Heart right ventricle (tissue), 16 donors: ENCODE measurements at regions not wholly inside any gene's neighbourhood (a gene's known extent, or its start where the extent isn't known, plus 50 kb on each side); places are given as distances from the start of the nearest gene placed in this dataset.
"Not testable (repeated sequence)": the region's sequence is repeated elsewhere in the genome, so short reads cannot be mapped to it uniquely, and the experiment has no call there.

Source experiments
- ATAC-seq, 8 donors: fragments of 200-7000 bp; cut with Tn5 transposase; one replicate each; pipeline ENCODE4 v1.9.1; 2020; ENCODE audit warnings: mild to moderate bottlenecking in 8 of 8, moderate library complexity in 8 of 8, moderate number of reproducible peaks in 1 of 8
- DNase-seq, 2 donors: peaks; one replicate each; pipeline ENCODE4 v3.0.0-alpha.2; 2020
- H3K27ac ChIP-seq, 10 donors: fragments of 200-600 bp; sonication (generic) in 2 of 10; one replicate each; pipeline versions ENCODE4 v1.5.0 to v1.8.0; 2020 to 2022; ENCODE audit warnings: mild to moderate bottlenecking in 3 of 10
- H3K27me3 ChIP-seq, 7 donors: fragments of 200-600 bp; one replicate each; pipeline ENCODE4 v1.8.0; 2021 to 2022; ENCODE audit warnings: mild to moderate bottlenecking in 2 of 7
- H3K36me3 ChIP-seq, 9 donors: fragments of 200-600 bp; sonication (generic) in 1 of 9; one replicate each; pipeline versions ENCODE4 v1.5.0 to v1.8.0; 2020 to 2022; ENCODE audit warnings: mild to moderate bottlenecking in 2 of 9
- H3K4me1 ChIP-seq, 9 donors: fragments of 200-600 bp; sonication (generic) in 1 of 9; one replicate each; pipeline versions ENCODE4 v1.5.0 to v1.8.0; 2020 to 2022; ENCODE audit warnings: mild to moderate bottlenecking in 4 of 9
- H3K4me3 ChIP-seq, 10 donors: fragments of 200-600 bp; sonication (generic) in 2 of 10; one replicate each; pipeline versions ENCODE4 v1.5.0 to v1.8.0; 2020 to 2022; ENCODE audit warnings: mild to moderate bottlenecking in 7 of 10, moderate library complexity in 2 of 10
- H3K9me3 ChIP-seq, 11 donors: fragments of 200-600 bp in 10 of 11; sonication (generic) in 2 of 11; one replicate each; pipeline versions ENCODE4 v1.5.0 to v1.8.0; 2013 to 2022; ENCODE audit warnings: mild to moderate bottlenecking in 2 of 11, control low read depth in 1 of 11, moderate library complexity in 1 of 11
- CTCF ChIP-seq, 9 donors: fragments of 200-600 bp; sonication (generic) in 2 of 9; IDR thresholded peaks; one replicate each; pipeline versions ENCODE4 v1.5.0 to v1.8.0; 2021 to 2022; ENCODE audit warnings: antibody characterized with exemption in 9 of 9, mild to moderate bottlenecking in 5 of 9, moderate library complexity in 1 of 9
- WGBS, 2 donors: extraction: QIAGEN DNeasy Blood & Tissue Kit; methylation state at CpG; one replicate each; pipeline ENCODE4 v1.1.7; 2013; ENCODE audit warnings: inconsistent platforms in 1 of 2; 5-methylcytosine and 5-hydroxymethylcytosine counted together
- intact Hi-C, 10 donors: fragments of 100-400 bp; cut with DNase I; formaldehyde crosslinking; loops; one replicate each; pipeline versions ENCODE4 v1.11.1 to v1.14.2; 2022
- donor health status: Arrhythmogenic right ventricular cardiomyopathy.
- donor health status: ischemic (EF 13 %, LVEDD 7.1; RV severe dilation, severe dysfunction).
- donor health status: healthy with polysubstance abuse.
- donor health status: DM: no; HTN: yes; CAD: no.
- donor health status: DM: no; HTN: no; CAD: no.
- donor health status: ischemic (EF 25% LVEDD 6.9; RV normal size, moderate dysfunction).
- donor health status: ischemic (EF 25% LVEDD 5.7; RV mildly dilated, moderate dysfunction).
- donor health status: healthy.
- donor health status: DM: yes; HTN: yes; CAD: no.
- donor health status: Ischemic cardiomyopathy.
- donor health status: ischemic (EF 35%, LVEDD 5.7; RV mildly dilated, moderate dysfunction).
- donor health status: nonischemic (EF 11% LVEDD 7.7; RV severe dilation, severe dysfunction).
- donor health status: DM: yes; HTN: yes; CAD: no.
- donor health status: PGD.
- donor health status: ischemic (EF 29% LVEDD 5.4; RV normal size, mild dysfunction).
- donor health status: nonischemic (EF 23%, LVEDD 6.1; RV moderate dilation, normal function).

- intact Hi-C loops = no loop called here
- H3K4me1 ChIP-seq = no peaks in the 10 kb centered on the region
- no peaks in the 10 kb centered on the region for H3K36me3 ChIP-seq
- H3K27ac ChIP-seq = no peak overlapping the region
- no peak for TF ChIP-seq CTCF (IDR thresholded peaks at IDR 0.05)
- WGBS, 2 donors = 91 to 94% methylated on average over 5 of the region's 5 CpGs
- no peak for ATAC-seq
- H3K9me3 ChIP-seq = peaks cover 0 to 11% (median 0%) of the 10 kb centered on the region in 11 donors
- DNase-seq = no peak
- no peak overlapping the region for H3K4me3 ChIP-seq
- H3K27me3 ChIP-seq = no peaks in the 10 kb centered on the region
These were observed 992.2 kb upstream of the PCDH20 start for GRCh38 chr13:62407871-62408270.

DNA sequence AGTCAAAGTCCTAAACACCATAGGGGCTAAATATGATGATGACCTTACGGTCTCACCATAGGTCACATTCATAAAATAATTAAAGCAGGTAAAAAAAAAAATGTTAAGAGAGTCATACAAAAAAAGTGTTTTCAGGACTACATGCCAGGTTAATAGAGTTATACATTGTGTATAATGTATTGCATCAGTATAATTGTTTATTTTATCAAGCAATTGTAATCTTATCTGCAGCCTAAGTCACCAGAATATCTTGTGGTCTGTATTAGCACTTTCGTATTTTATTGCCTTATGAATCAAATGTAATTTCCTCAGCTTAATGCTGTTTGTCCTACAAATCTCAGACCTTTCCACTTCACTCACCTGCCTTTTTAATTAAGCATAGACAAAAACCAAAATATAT, 972.9 kb upstream of the PCDH20 start:
- ATAC-seq (no peak), DNase-seq (no peak)
- intact Hi-C loops = no loop called here
- no peak overlapping the region for H3K27ac ChIP-seq
- 64 to 78% methylated on average over 2 of the region's 2 CpGs for WGBS, 2 donors
- H3K9me3 ChIP-seq = no peaks in the 10 kb centered on the region
- H3K4me3 ChIP-seq = no peak overlapping the region
- H3K36me3 ChIP-seq = no peaks in the 10 kb centered on the region
- no peaks in the 10 kb centered on the region for H3K27me3 ChIP-seq
- TF ChIP-seq CTCF (IDR thresholded peaks at IDR 0.05) = no peak
- H3K4me1 ChIP-seq = no peaks in the 10 kb centered on the region

DNA sequence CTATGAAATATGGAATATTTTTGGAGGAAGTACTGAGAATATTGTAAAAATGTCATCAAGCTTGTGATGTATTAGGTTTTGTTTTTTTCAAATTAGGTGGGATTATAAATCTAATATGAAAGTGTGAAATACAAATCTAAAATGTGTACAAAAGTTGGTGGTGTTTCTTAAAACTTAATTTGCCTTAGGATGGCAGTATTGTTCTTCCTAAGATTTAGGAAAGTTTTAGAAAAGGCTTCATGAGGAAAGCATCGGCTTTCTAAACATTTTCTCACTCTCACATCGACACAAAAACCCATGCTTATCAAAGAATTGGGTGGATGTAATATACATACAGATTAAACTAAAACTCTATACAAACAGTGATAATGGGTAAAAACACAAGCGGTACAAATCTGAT, 972.0 kb upstream of the PCDH20 start:
- no peaks in the 10 kb centered on the region for H3K4me1 ChIP-seq
- ATAC-seq (no peak), DNase-seq (no peak)
- no peak for TF ChIP-seq CTCF (IDR thresholded peaks at IDR 0.05)
- no peak overlapping the region for H3K4me3 ChIP-seq
- no peak overlapping the region for H3K27ac ChIP-seq
- H3K36me3 ChIP-seq = no peaks in the 10 kb centered on the region
- H3K9me3 ChIP-seq = no peaks in the 10 kb centered on the region
- WGBS, 2 donors = 21 to 27% methylated on average over 3 of the region's 3 CpGs
- intact Hi-C loops = no loop called here
- no peaks in the 10 kb centered on the region for H3K27me3 ChIP-seq

DNA sequence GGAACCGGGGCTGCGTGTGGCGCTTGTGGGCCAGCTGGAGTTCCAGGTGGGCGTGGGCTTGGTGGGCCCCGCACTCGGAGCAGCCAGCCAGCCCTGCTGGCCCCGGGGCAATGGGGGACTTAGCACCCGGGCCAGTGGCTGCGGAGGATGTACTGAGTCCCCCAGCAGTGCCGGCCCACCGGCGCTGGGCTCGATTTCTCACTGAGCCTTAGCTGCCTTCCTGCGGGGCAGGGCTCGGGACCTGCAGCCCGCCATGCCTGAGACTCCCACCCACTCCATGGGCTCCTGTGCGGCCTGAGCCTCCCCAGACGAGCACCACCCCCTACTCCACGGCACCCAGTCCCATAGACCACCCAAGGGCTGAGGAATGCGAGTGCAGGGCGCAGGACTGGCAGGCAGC, 963.6 kb upstream of the PCDH20 start:
- H3K9me3 ChIP-seq, intact Hi-C loops, DNase-seq, H3K4me1 ChIP-seq, H3K4me3 ChIP-seq, H3K27me3 ChIP-seq, ATAC-seq, H3K27ac ChIP-seq, H3K36me3 ChIP-seq: not testable (repeated sequence)
- 90 to 93% methylated on average over 10 to 17 of the region's 21 CpGs for WGBS, 2 donors

DNA sequence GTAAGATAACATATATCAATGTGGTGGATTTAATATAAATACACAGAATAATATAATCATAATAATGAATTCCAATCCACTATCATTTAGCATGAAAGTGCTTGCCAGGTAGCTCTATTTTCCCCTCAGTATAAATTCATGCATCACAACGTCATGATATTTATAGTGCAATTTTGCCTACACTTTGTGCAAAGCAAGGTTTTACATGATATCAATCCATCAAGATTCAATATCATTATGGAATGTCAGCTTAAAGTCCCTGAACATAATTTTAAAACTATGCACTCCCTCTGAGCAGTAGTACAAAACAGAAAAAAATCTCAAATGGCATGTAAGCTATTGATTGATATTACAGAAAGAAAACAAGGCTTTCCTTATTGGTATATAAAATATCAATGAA, 962.2 kb upstream of the PCDH20 start:
- no peak for ATAC-seq
- no peak for TF ChIP-seq CTCF (IDR thresholded peaks at IDR 0.05)
- peaks cover 0 to 3% (median 0%) of the 10 kb centered on the region in 11 donors for H3K9me3 ChIP-seq
- H3K27me3 ChIP-seq = no peaks in the 10 kb centered on the region
- no peaks in the 10 kb centered on the region for H3K4me1 ChIP-seq
- no peak overlapping the region for H3K27ac ChIP-seq
- intact Hi-C loops = no loop called here
- DNase-seq = no peak
- WGBS, 2 donors = 70 to 78% methylated on average over 1 of the region's 1 CpG
- no peaks in the 10 kb centered on the region for H3K36me3 ChIP-seq
- no peak overlapping the region for H3K4me3 ChIP-seq
